ENCODE measurements at regions not wholly inside any gene's neighbourhood (a gene's known extent, or its start where the extent isn't known, plus 50 kb on each side); places are given as distances from the start of the nearest gene placed in this dataset.
"Not testable (repeated sequence)": the region's sequence is repeated elsewhere in the genome, so short reads cannot be mapped to it uniquely, and the experiment has no call there.

GRCh38 chr2:83788938-83789566 is 670.0 kb downstream of the SUCLG1 start:
- not testable (repeated sequence) for DNase-seq (ENCODE audit: low read depth in 2 of 2)

- no peak for DNase-seq (ENCODE audit: low read depth in 2 of 2)
Observed at GRCh38 chr2:83787189-83787588, 671.9 kb downstream of the SUCLG1 start.

- no peak for DNase-seq (ENCODE audit: low read depth in 2 of 2)
Observed at GRCh38 chr2:83786140-83786539, 672.9 kb downstream of the SUCLG1 start.

GRCh38 chr2:83784947-83785346 is 674.1 kb downstream of the SUCLG1 start:
- DNase-seq (ENCODE audit: low read depth in 2 of 2) = no peak

DNA sequence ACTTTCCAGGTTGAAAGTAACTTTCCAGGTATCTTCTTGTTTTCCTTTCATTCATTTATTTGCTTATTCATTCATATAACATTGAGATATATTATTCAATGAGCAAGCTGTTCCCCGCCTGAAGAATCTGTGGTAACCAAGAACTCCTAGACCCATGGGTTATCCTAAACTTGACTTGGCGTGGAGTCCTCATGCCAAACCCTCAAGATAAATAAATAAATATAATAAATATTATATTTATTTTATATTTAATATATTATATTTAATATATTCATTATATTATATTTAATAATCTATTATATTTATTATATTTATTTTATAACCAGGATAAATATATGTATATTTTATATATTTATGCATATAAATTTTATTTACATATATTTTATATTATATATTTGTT is 674.8 kb downstream of the SUCLG1 start:
- DNase-seq (ENCODE audit: low read depth in 2 of 2) = no peak

DNA sequence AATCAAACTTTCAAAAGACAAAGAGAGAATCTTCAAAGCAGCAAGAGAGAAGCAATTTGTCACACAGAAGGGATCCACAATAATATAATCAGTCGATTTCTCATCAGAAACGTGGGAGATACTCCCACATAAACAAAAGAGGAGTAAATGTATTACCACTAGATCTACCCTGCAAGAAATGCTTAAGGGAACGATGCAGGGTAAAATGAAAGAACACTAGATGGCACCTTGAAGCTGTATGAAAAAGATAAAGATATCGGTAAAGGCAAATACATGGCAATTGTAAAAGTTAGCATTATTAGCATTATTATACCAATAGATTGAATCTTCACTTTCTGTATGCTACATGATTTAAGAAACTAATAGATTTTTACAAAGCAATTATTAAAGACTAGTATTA is 677.0 kb downstream of the SUCLG1 start:
- DNase-seq (ENCODE audit: low read depth in 2 of 2) = no peak

DNA sequence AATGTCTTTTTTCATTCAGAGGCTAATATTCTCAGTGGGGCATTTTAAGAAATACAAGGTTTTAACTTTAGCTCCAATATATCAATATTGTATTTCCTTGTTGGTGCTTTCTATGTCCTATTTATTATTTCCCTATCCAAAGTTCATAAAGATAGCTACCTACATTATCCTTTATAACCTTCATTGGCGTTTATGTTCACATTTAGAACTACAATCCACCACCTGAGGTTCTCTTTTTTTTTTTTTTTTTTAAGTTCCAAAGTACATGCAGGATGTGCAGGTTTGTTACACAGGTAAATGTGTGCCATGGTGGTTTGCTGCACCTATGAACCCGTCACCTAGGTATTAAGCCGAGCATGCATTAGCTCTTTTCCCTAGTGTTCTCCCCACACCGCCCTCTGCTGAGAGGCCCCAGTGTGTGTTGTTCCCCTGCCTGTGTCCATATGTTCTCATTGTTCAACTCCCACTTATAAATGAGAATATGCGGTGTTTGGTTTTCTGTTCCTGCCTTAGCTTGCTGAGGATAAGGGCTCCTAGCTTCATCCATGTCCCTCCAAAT is 694.6 kb downstream of the SUCLG1 start:
- DNase-seq (ENCODE audit: low read depth in 2 of 2) = no peak

DNA sequence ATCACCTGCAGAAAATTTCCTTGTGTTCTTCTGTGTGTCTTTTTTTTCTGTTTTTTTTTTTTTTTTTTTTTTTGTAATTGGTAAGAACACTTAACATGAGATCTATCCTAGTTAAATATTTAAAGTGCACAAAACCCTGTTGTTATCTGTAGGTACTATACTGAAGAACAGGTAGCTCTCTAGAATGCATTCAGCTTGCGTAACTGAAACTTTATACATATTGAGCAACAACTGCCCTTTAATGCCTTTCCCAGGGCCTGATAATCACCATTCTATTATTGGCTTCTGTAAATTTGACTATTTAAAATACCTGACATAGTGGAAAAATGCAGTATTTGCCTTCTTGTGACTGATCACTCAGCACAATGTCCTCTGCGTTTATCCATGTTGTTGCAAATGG is 701.8 kb downstream of the SUCLG1 start:
- no peak for DNase-seq (ENCODE audit: low read depth in 2 of 2)

DNA sequence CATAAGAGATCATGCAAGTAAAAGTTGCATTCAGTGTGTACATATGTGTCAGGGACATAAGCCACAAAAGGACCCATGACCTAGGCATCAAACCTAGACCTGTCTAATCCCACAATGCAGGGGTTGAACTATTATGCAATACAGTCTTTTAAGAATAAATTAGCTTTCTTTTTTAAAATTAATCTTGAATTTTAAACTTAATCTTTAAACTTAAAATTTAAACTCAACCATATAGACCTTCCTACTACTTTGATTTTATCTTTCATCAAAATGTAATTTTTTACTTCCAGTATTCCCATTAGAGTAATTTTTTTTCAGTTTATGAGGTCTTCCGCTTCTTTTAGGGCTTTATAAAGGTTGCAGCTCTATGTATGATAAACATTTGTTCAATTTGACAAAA is 702.9 kb downstream of the SUCLG1 start:
- DNase-seq (ENCODE audit: low read depth in 2 of 2) = no peak

GRCh38 chr2:83747141-83747540 is 711.9 kb downstream of the SUCLG1 start:
- no peak for DNase-seq (ENCODE audit: low read depth in 2 of 2)

DNA sequence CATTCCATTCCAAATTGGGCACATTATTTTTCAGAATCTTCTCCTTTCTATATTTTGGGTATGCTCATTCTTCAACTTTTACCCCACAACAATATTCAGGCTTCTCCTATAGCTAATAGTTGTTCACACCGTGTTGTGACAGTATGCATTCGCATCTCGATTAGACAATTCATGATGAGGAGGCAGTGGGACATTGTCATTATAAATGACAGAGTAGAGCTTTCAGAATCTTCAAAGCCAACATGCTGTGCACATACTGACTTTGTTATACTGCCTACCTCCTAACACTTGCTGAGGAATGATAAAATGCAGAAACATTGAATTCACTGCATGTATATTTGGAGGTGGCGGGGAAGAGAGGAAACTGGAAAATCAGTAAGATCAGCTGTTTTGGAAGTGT is 714.2 kb downstream of the SUCLG1 start:
- DNase-seq (ENCODE audit: low read depth in 2 of 2) = no peak

DNA sequence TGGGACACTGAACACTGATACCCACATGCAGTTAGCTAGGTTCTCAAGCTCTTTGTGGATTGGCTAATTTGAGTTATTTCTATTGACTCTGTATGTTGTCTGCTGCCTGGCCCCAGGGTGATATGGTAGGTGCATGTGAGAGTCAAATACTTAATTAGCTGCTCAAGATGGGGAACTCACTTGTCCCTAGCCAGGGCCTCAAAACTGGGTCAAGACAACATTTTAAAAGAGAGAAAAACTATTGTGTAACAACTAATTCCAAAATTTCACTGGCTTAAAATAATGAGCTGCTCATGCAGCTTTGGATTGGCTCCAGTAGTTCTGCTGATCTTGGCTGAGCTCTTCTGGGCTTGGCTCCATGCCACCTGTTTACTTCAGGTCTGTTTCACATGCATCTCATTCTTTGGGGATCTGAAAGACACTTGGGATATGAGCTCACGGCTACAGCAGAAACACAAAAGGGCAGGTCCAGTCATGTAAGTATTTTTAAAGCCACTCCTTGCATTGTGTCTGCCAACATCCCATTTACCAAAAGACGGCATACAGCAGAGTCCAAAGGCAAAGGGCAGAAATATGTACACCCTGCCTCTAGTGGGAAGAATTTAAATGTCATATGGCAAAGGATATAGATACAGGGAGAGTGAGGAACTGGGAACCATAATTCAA is 716.8 kb downstream of the SUCLG1 start:
- peak; percentile 34 to 37 for DNase-seq (ENCODE audit: low read depth in 2 of 2)

DNA sequence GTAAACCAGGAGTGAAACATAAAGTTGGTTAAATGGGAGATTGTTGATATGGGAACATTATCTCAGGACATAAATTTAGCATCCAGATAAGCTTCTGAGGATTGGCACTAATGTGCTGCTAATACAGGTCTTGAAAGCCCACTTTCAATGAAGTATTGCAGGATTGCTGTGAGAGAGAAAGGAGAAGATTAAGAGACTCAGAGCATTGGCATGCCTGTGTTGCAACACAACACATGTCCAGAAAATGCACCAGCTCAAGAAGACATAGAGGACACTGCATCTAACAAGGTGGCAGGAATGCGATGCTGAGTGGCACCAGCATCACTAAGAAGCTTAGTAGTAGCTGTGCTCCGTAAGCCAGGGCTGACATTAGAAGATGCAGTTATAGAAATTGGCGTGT is 728.9 kb downstream of the SUCLG1 start:
- DNase-seq (ENCODE audit: low read depth in 2 of 2) = peak in 1 of 2 experiments; percentile 17

- DNase-seq (ENCODE audit: low read depth in 2 of 2) = no peak
Observed at GRCh38 chr2:83725735-83726134, 733.3 kb downstream of the SUCLG1 start.

DNA sequence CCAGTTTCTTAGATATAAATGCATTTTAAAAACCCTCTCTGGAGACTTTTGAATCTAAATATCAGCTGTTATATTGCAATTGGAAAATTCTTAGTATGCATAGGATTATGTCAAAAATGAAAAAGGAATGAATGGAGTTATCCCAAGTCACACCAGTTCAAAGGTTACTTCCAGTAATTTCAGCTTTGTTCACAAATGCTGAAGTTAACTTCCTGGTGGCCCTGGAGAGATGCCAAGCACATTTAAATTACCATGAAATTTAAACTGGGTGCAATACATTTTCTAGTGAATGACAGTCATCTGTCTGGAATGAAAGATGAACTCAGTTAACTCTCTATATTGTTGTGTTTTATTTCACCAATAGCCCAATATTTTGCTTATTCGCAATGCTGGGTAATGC is 753.9 kb downstream of the SUCLG1 start:
- DNase-seq (ENCODE audit: low read depth in 2 of 2) = no peak

DNA sequence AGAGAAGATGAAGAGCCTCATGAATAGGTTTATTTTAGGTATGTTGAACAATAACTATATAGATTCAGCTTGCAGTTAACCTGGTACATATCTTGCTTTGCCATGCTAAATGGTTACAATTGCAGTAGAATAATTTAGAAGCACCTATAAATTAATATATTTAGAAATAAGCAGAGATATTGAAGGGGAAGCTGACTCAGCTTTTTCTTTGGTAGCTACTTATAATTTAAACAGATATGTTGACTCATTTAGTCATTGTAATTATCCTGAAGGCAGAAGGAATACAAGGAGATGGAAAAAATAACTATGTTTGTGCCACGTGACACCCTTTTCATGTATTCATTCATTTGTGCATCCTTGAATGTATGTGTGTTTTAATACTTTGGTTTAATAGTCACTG is 755.5 kb downstream of the SUCLG1 start:
- no peak for DNase-seq (ENCODE audit: low read depth in 2 of 2)

DNA sequence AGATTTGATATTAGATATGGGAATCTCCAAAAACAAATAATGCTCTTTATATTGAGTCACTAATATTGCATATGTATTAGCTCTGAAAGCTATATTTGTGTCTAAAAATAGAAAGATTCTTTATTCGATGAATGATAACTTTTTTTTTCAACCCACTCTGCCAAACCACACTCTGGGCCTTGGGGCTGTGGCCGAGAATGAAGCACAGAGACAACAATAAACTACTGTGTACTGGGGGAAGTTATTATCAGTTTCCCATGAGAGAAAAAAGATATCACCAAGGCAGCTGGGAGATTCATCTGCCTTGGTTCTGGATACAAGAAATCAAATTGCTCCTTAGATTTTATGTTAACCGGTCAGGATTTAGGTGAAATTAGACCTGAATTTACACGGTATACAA is 762.2 kb downstream of the SUCLG1 start:
- DNase-seq (ENCODE audit: low read depth in 2 of 2) = no peak

DNA sequence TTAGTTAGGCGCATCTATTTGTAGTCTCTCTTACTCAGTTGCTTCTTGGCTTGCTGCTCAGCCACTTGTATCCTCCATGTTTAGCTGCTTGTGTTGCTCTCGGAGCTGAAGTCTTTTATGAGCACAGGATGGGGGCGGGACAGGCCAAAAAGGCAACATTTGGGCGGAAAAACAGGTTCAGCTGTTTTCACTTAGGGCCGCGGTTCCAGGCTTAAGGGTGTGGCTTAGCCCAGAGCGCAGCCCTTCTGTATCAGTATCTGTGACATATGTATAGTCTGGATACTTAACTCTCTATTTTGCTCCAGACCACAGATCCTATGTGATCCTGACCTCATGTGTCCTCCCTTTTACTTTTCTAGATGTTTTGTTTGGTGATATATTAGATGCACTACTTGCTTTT is 763.5 kb downstream of the SUCLG1 start:
- DNase-seq (ENCODE audit: low read depth in 2 of 2) = no peak

- no peak for DNase-seq (ENCODE audit: low read depth in 2 of 2)
Observed at GRCh38 chr2:83695037-83695436, 764.0 kb downstream of the SUCLG1 start.

GRCh38 chr2:83689402-83689801 is 769.7 kb downstream of the SUCLG1 start:
- no peak for DNase-seq (ENCODE audit: low read depth in 2 of 2)

DNA sequence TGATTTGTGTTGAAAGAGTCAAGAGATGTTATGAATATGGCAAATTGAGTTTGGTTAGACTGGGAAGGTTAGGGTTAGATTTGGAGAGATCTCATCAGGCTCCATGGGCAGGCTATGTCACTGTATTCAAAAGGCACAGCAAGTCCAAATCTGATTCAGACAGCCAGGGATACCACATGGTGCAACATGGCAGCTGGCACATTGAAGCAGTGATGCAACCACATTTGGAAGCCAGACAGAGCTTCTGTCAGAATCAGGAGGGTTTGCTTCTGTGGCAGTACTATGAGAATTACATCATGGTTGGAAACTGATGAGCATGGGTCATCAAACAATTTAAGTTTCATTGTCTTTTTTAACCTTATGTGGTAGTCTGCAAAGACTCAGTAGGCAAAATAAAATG is 772.2 kb downstream of the SUCLG1 start:
- no peak for DNase-seq (ENCODE audit: low read depth in 2 of 2)

DNA sequence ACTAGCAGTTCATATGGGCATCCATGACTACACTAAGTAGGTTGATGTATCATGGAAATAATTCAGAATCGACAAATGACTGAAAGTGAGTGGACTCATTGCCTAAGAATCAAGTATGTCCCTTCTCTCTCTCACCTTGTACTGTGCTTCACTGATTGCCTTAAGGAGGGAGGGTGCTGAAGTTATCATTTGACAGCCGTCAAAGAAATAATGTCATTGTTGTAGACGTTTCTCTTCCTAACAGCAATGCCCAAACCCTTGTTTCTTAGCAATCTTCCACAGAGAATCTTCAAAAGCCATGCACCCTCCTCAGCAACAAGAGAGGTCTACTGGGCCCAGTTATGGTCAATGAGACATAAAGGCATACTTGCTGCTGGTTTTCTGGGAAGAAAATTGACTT is 785.0 kb downstream of the SUCLG1 start:
- no peak for DNase-seq (ENCODE audit: low read depth in 2 of 2)

DNA sequence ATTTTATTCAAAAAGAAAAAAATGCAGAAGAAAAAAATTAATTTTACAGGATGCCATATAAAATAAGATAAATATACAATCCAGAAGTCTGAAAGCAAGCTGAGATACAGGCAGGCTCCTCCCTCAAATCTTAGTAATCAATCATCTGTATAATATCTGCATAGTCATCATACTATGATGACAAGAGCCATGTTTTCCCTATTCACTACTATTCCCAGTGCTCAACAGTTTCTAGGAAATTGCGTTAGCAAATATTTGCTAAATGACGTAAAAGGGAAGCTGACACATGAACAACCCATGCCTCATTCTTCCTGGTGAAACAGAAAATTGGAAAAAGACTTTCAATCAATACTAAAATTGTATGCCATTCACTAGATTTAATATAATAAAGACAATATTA is 793.2 kb downstream of the SUCLG1 start:
- DNase-seq (ENCODE audit: low read depth in 2 of 2) = peak; percentile 84

GRCh38 chr2:83665154-83665553 is 793.9 kb downstream of the SUCLG1 start:
- DNase-seq (ENCODE audit: low read depth in 2 of 2) = no peak
